Loucy (cell line): ENCODE measurements at regions not wholly inside any gene's neighbourhood (a gene's known extent, or its start where the extent isn't known, plus 50 kb on each side); places are given as distances from the start of the nearest gene placed in this dataset.

Experiments
- EZH2phosphoT487 ChIP-seq: fragments of 200-600 bp; IDR thresholded peaks from 2 replicates; pipeline ENCODE4 v1.6.1; 2018; ENCODE audit warnings: antibody characterized with exemption, mild to moderate bottlenecking, moderate library complexity, borderline replicate concordance
- TF ChIP-seq, protein P1 (sequence below): fragments of 200-600 bp; sonication (generic); conservative IDR thresholded peaks from 2 replicates; pipeline ENCODE4 v1.5.1; 2014; ENCODE audit warnings: mild to moderate bottlenecking, antibody characterized with exemption, low read length

DNA sequence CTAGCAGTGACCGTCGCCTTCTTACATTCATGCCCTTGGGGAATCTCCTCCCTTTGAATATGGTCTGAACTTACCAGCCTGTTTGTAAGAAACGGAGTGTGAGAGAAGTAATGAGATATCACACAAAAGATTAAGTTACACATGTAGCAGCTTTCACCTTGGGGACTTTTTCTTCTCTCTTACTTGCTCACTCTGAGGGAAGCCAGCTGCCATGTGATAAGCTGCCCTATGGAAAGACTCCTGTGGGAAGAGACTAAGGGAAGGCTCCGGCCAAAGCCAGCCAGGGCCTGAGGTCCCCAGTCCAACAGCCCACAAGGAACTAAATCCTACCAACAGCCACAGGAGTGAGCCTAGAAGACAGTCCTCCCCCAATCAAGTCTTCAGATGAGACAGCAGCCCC, 190.4 kb upstream of the TSC22D2 start:
- TF ChIP-seq, protein P1, sequence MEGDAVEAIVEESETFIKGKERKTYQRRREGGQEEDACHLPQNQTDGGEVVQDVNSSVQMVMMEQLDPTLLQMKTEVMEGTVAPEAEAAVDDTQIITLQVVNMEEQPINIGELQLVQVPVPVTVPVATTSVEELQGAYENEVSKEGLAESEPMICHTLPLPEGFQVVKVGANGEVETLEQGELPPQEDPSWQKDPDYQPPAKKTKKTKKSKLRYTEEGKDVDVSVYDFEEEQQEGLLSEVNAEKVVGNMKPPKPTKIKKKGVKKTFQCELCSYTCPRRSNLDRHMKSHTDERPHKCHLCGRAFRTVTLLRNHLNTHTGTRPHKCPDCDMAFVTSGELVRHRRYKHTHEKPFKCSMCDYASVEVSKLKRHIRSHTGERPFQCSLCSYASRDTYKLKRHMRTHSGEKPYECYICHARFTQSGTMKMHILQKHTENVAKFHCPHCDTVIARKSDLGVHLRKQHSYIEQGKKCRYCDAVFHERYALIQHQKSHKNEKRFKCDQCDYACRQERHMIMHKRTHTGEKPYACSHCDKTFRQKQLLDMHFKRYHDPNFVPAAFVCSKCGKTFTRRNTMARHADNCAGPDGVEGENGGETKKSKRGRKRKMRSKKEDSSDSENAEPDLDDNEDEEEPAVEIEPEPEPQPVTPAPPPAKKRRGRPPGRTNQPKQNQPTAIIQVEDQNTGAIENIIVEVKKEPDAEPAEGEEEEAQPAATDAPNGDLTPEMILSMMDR, result no peak
- TF ChIP-seq EZH2phosphoT487, result no peak
